Activated naive CD4-positive, alpha-beta T cell treated with anti-CD3 and anti-CD28 coated beads, Interleukin-2, amount 50 U/mL, for 16 hours (primary cell): ENCODE measurements at regions not wholly inside any gene's neighbourhood (a gene's known extent, or its start where the extent isn't known, plus 50 kb on each side); places are given as distances from the start of the nearest gene placed in this dataset.

Experiments
- DNase-seq: peaks from one replicate; pipeline ENCODE4 v3.0.0-alpha.2; 2020

GRCh38 chr5:168209244-168209995 is 82.0 kb upstream of the WWC1 start:
- no peak for DNase-seq

DNA sequence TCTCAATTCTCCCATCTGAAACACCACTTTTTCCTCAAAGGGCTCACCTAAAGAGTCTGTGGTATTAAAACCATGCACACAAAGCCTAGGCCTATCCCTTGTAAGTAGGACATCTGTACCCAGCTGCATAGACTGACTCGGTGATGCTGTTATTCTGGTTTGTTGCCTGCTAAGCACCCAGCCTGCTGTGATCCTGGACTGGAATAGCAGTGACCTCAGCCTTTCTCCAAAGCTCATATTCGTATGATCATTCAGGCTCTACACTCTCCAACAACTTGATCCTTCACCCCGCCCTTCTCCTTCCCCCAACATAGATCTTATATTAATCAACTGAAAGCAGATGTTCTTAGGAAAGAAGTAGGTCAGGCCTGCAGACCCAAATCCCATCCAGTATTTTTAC is 81.4 kb upstream of the WWC1 start:
- no peak for DNase-seq

- DNase-seq: no peak
These were observed 80.2 kb upstream of the WWC1 start for GRCh38 chr5:168211245-168211644.

- no peak for DNase-seq
These were observed 79.5 kb upstream of the WWC1 start for GRCh38 chr5:168211936-168212335.

DNA sequence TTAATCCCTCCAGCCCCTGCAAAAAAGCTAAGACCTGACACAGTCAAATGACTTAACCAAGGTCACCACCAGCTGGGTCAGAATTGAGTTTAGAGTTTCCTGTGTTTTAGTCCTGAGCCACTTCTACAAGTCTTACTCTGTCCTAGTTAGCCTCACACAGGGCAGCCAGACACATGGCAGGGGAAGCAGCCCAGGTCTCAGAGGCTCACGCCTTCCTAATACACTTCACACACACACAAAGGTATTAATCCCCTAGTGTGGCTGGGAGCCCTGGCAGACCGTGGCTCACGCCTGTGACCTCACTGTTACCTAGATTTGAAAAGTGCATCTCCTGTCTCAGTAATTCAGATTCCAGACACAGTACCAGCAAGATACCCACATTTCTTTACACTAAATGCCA is 77.4 kb upstream of the WWC1 start:
- DNase-seq: no peak

DNA sequence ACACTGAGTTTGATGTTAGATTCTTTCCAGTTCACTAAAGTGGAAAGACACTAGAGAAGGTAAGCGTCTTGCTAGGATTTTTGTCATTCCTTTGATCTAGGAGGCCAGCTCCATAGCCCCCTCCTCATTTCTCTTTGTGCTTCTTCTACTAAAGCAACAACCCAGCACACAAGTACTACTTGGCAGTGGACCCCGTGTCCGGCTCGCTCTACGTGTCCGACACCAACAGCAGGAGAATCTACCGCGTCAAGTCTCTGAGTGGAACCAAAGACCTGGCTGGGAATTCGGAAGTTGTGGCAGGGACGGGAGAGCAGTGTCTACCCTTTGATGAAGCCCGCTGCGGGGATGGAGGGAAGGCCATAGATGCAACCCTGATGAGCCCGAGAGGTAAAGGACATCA is 76.6 kb upstream of the WWC1 start:
- no peak for DNase-seq

DNA sequence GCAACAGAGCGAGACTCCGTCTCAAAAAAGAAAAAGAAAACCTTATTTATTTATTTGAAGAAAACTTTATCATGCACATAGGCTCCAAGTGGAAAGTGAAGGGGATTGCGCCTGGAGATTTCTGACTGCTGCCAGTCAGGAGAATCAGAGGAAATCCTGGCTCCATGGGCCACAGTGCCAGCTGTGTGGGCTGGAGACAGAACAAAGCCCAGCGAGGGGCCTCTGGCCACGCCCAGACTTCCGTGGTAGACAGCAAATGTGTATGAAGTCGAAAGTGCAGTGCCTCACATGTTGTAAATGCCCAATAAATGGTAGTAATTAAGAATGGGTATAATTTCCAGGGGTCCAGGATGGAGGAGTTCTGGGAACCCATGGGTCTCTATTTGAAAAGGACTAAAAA is 75.8 kb upstream of the WWC1 start:
- no peak for DNase-seq

- no peak for DNase-seq
These were observed 74.5 kb upstream of the WWC1 start for GRCh38 chr5:168216989-168217388.

GRCh38 chr5:168217497-168217896 is 73.9 kb upstream of the WWC1 start:
- DNase-seq: no peak

- DNase-seq: no peak
These were observed 72.7 kb upstream of the WWC1 start for GRCh38 chr5:168218746-168219145.

DNA sequence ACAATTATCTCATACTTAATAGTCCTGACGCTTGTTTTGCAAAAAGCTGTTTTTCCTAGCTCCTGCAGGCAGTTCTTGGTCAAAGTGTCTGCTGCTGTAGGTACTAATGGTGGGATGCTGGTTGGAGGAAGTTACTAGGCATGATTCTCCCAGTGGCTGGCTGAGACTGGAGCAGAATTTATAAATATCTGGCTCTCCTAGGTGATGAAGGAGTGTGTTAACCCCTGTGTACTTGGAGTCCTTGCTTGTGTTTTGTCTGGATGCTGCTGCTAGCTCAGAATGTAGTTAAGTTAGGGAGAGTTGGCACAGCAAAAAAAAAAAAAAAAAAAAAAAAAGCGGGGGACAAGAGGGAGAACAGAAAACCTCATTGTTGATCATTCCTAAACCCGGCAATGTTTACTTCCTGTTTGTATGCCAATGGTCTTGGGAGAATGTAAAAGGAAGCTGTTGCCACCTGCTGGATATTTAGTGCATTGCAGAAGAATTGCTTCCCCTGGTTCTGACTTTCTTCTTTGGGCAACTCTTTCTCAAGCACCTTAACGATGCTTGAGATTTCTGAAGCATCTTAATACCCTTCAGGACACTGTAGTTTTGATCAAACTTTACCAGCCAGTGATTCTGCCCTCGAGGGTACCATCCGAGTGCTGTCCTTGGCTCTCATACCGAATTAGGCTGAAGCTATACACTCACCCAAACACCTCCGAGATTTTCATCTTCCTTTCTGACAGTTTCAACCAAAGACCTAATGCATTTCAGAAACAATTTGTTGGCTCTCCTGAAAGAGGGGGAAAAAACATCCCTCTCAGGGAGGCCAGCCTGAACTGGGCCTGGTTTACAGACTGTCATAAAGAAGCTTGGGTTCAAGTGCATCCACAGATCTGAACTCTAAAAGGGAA is 71.7 kb upstream of the WWC1 start:
- DNase-seq: no peak

DNA sequence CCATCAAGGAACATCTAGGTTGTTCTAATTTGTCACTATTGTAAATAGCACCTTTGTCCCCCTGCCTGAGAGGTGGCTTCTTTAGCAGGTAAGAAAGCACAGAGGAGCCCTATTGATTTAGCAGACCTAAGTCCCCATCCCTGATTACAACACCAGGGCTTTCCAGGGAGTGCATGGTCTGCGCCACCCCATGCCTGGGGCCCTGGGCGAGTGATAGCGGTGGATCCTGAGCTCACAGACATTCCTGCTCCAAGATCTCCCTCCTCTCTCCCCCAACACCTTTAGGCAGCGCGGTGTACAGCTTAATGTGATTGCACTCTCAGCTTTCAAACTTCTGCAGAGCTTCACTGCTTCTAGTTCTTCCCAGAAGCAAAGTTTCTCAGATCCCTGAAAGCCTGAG is 67.4 kb upstream of the WWC1 start:
- DNase-seq: no peak

- DNase-seq: no peak
These were observed 65.4 kb upstream of the WWC1 start for GRCh38 chr5:168226012-168226411.

GRCh38 chr5:168227001-168227400 is 64.4 kb upstream of the WWC1 start:
- no peak for DNase-seq

DNA sequence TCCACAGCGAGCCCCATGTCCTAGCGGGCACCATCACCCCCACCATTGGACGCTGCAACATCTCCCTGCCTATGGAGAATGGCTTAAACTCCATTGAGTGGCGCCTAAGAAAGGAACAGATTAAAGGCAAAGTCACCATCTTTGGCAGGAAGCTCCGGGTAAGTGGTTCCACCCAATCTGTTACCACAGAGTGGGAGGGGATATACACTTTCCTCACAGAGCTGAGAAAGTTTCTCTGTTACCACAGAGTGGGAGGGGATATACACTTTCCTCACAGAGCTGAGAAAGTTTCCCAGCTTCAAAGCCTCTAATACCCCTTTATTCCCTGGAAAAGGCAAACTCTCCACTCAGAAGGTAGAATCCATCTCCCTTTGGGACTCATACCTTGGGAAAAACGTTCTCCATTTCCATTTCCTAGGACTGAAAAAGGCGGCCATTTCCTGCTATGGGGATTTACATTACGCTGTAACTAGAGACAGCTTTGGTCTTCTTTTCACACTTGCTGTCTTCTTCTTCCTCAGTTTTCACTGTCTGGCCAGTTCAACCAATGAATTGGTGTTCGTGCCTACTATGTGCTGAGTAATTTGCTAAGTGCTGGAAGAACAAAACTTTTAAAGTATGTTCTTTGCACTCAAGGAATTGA is 63.4 kb upstream of the WWC1 start:
- no peak for DNase-seq

DNA sequence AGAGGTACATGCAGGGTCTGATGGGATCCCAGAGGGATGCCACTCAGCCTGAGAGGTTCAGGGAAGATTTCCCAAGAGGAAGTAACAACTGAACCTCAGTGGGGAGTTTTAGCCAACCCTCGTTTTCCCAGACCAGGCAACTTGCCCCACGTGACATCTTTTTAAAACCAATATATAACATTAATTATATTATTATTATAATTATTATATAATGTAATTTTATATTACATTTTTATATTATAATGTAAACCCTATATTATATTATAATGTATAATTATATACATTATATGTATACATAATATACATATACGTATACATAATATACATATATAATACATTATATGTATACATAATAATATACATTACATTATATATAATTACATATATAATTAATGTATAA is 62.8 kb upstream of the WWC1 start:
- DNase-seq: no peak

DNA sequence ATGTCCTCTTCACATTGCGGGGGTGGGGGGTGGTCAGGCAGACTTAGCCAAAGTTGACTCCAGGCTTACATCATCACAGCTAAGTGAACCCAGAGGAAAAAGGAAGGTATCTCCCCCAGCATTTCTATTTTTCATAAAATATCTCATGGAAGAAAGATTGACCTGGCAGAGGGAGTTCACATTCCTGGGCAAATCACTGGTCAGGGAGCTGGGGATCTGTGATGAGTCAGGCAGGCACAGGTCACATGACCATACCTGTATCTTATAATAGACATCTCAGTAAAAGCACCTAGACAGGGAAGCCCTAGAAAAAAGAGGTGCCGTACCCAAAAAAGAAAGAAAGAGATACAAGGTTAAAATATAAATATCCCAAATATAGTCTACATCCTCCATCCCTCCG is 57.3 kb upstream of the WWC1 start:
- DNase-seq: no peak

- DNase-seq: no peak
These were observed 53.0 kb upstream of the WWC1 start for GRCh38 chr5:168238463-168238862.

- DNase-seq: no peak
These were observed 52.1 kb upstream of the WWC1 start for GRCh38 chr5:168239325-168239724.
